ENCODE measurements at regions not wholly inside any gene's neighbourhood (a gene's known extent, or its start where the extent isn't known, plus 50 kb on each side); places are given as distances from the start of the nearest gene placed in this dataset.

DNA sequence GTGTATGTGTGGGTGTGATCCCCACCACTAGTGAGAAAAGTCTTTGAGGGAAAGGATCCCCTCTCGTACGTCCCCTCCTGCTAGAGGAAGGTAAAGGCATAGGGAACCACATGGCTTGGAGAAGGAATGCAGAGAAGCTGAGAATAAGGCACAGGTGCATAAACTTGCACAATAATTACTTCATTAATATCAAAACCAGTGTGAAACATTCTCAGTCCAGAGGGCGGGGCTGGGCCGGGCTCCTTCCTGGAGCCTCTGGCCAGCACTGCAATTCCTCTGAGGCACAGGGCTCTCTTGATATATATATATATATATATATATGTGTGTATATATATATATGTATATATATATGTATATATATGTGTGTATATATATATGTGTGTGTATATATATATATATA, 162.6 kb downstream of the TSEN15 start:
- H3K9me3 ChIP-seq = no peaks in the 10 kb centered on the region
- TF ChIP-seq, protein P1, sequence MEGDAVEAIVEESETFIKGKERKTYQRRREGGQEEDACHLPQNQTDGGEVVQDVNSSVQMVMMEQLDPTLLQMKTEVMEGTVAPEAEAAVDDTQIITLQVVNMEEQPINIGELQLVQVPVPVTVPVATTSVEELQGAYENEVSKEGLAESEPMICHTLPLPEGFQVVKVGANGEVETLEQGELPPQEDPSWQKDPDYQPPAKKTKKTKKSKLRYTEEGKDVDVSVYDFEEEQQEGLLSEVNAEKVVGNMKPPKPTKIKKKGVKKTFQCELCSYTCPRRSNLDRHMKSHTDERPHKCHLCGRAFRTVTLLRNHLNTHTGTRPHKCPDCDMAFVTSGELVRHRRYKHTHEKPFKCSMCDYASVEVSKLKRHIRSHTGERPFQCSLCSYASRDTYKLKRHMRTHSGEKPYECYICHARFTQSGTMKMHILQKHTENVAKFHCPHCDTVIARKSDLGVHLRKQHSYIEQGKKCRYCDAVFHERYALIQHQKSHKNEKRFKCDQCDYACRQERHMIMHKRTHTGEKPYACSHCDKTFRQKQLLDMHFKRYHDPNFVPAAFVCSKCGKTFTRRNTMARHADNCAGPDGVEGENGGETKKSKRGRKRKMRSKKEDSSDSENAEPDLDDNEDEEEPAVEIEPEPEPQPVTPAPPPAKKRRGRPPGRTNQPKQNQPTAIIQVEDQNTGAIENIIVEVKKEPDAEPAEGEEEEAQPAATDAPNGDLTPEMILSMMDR (IDR thresholded peaks at IDR 0.05) = no peak
- TF ChIP-seq POLR2A (IDR thresholded peaks at IDR 0.05) = no peak
- no peak overlapping the region for H3K27ac ChIP-seq
- WGBS, 2 donors = 91 to 96% methylated on average over 4 of the region's 4 CpGs
- H3K27me3 ChIP-seq = no peaks in the 10 kb centered on the region
- no peak overlapping the region for H3K4me3 ChIP-seq (replicated peaks in 1 of 3)
- no peaks in the 10 kb centered on the region for H3K36me3 ChIP-seq
- peaks cover 0 to 6% of the 10 kb centered on the region in 2 donors for H3K4me1 ChIP-seq
- intact Hi-C loops (cut with DNase I) = no loop called here
- no peak for DNase-seq

- TF ChIP-seq, protein P1 (IDR thresholded peaks at IDR 0.05) = no peak
- TF ChIP-seq POLR2A (IDR thresholded peaks at IDR 0.05) = no peak
- Histone ChIP-seq H3K9me3 (no peaks in the 10 kb centered on the region), H3K4me1 (peaks cover 0 to 6% of the 10 kb centered on the region in 2 donors), H3K4me3 (replicated peaks in 1 of 3) (no peak overlapping the region), H3K27me3 (no peaks in the 10 kb centered on the region), H3K36me3 (no peaks in the 10 kb centered on the region), H3K27ac (no peak overlapping the region)
- WGBS, 2 donors = 60 to 67% methylated on average over 6 of the region's 6 CpGs
- intact Hi-C loops (cut with DNase I) = no loop called here
- no peak for DNase-seq
Observed at GRCh38 chr1:184215274-184215925, 163.9 kb downstream of the TSEN15 start.

DNA sequence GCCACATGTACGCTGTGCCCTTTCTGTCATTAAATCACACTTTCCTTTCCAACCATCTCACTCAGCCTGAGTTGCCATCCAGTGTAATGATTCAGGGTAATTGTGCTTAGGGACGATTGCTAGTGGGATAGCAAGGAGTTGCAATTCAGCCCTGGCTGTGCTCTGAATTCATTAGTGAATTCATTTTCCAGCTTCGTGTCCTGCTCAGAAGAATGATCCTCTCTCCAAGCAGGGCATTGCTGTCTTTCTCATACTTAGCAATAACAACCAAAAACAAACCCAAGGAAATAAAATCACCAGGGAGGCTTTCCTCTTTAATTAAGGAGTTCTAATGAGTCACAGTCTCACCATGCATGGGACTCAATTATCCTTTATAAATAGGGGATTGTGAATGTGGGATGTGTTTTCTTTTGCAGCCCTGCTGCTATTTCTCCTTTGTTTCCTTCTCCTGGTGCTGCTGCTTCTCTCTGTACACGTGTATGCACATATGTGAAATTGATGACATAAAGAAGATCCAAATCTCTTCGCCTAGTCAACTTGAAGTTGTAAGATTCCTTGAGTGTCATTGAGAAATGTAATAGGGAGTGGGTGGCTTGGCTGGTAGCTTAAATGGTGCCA, 167.0 kb downstream of the TSEN15 start:
- whole genome bisulfite sequencing, 2 donors = 79 to 81% methylated on average over 5 of the region's 5 CpGs
- Histone ChIP-seq H3K4me1 (no peaks in the 10 kb centered on the region), H3K9me3 (no peaks in the 10 kb centered on the region), H3K4me3 (replicated peaks in 1 of 3) (no peak overlapping the region), H3K27ac (no peak overlapping the region), H3K36me3 (no peaks in the 10 kb centered on the region), H3K27me3 (no peaks in the 10 kb centered on the region)
- TF ChIP-seq POLR2A (IDR thresholded peaks at IDR 0.05) = no peak
- TF ChIP-seq, protein P1 (IDR thresholded peaks at IDR 0.05) = no peak
- DNase-seq = no peak
- intact Hi-C loops (cut with DNase I) = no loop called here

- H3K9me3 ChIP-seq = no peaks in the 10 kb centered on the region
- 37 to 75% methylated on average over 3 of the region's 3 CpGs for WGBS, 2 donors
- no peaks in the 10 kb centered on the region for H3K36me3 ChIP-seq
- TF ChIP-seq POLR2A (IDR thresholded peaks at IDR 0.05) = no peak
- TF ChIP-seq, protein P1 (IDR thresholded peaks at IDR 0.05) = no peak
- intact Hi-C loops (cut with DNase I) = no loop called here
- H3K4me1 ChIP-seq = no peaks in the 10 kb centered on the region
- H3K4me3 ChIP-seq (replicated peaks in 1 of 3) = no peak overlapping the region
- H3K27ac ChIP-seq = no peak overlapping the region
- no peaks in the 10 kb centered on the region for H3K27me3 ChIP-seq
- DNase-seq = no peak
Observed at GRCh38 chr1:184219414-184219813, 167.4 kb upstream of the C1orf21 start.

DNA sequence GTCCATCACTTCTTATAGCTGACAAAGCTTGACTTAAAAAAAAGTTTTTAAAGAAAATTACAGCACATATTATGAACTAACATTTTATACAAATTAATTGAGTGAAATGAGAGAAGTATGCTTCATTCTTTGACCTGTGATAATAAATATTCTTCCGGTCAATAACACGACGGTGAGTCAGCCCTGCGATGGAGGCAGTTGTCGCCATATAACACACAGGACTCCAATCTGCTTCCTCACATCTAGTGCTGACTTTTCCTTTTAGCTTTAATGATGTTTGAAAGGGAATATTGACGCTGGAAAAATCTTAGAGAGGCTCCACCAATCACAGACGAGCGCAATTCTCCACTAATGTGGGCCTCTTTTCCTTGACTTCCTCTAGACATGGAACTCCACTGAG, 166.9 kb upstream of the C1orf21 start:
- no peaks in the 10 kb centered on the region for H3K27me3 ChIP-seq
- DNase-seq = no peak
- TF ChIP-seq, protein P1 (IDR thresholded peaks at IDR 0.05) = no peak
- no peak for TF ChIP-seq POLR2A (IDR thresholded peaks at IDR 0.05)
- no peaks in the 10 kb centered on the region for H3K9me3 ChIP-seq
- 93 to 96% methylated on average over 8 of the region's 8 CpGs for whole genome bisulfite sequencing, 2 donors
- no peaks in the 10 kb centered on the region for H3K36me3 ChIP-seq
- no peaks in the 10 kb centered on the region for H3K4me1 ChIP-seq
- no peak overlapping the region for H3K27ac ChIP-seq
- intact Hi-C loops (cut with DNase I) = loop anchor here (10.0 kb wide), 2 partner anchors 445 to 565 kb away; partner anchors contain the start of gene APOBEC4
- H3K4me3 ChIP-seq (replicated peaks in 1 of 3) = no peak overlapping the region

Measured in thyroid gland (tissue), 4 donors.